ENCODE measurements at regions not wholly inside any gene's neighbourhood (a gene's known extent, or its start where the extent isn't known, plus 50 kb on each side); places are given as distances from the start of the nearest gene placed in this dataset.

- peak; percentile 61 for DNase-seq
- Histone ChIP-seq H3K9me3 (no peaks in the 10 kb centered on the region), H3K4me3 (no peak overlapping the region), H3K27me3 (no peaks in the 10 kb centered on the region), H3K36me3 (no peaks in the 10 kb centered on the region)
These were observed 293.7 kb downstream of the ARPP21 start for GRCh38 chr3:35932995-35933394.

GRCh38 chr3:35936571-35936970, 297.2 kb downstream of the ARPP21 start:
- no peaks in the 10 kb centered on the region for H3K36me3 ChIP-seq
- no peaks in the 10 kb centered on the region for H3K9me3 ChIP-seq
- no peak for DNase-seq
- no peaks in the 10 kb centered on the region for H3K27me3 ChIP-seq
- H3K4me3 ChIP-seq, result no peak overlapping the region

GRCh38 chr3:35944926-35945710, 305.8 kb downstream of the ARPP21 start:
- no peaks in the 10 kb centered on the region for H3K9me3 ChIP-seq
- H3K27me3 ChIP-seq, result no peaks in the 10 kb centered on the region
- H3K36me3 ChIP-seq, result no peaks in the 10 kb centered on the region
- H3K4me3 ChIP-seq, result no peak overlapping the region
- DNase-seq, result no peak

GRCh38 chr3:35946121-35946853, 307.0 kb downstream of the ARPP21 start:
- Histone ChIP-seq H3K36me3 (no peaks in the 10 kb centered on the region), H3K4me3 (no peak overlapping the region), H3K27me3 (no peaks in the 10 kb centered on the region), H3K9me3 (no peaks in the 10 kb centered on the region)
- DNase-seq, result no peak

- H3K36me3 ChIP-seq, result no peaks in the 10 kb centered on the region
- no peak for DNase-seq
- H3K9me3 ChIP-seq, result no peaks in the 10 kb centered on the region
- H3K27me3 ChIP-seq, result no peaks in the 10 kb centered on the region
- H3K4me3 ChIP-seq, result no peak overlapping the region
These were observed 307.7 kb downstream of the ARPP21 start for GRCh38 chr3:35946854-35947515.

- H3K9me3 ChIP-seq, result no peaks in the 10 kb centered on the region
- DNase-seq, result no peak
- no peak overlapping the region for H3K4me3 ChIP-seq
- no peaks in the 10 kb centered on the region for H3K36me3 ChIP-seq
- H3K27me3 ChIP-seq, result no peaks in the 10 kb centered on the region
These were observed 310.7 kb downstream of the ARPP21 start for GRCh38 chr3:35950021-35950420.

- no peaks in the 10 kb centered on the region for H3K36me3 ChIP-seq
- H3K9me3 ChIP-seq, result peaks cover 2% of the 10 kb centered on the region
- DNase-seq, result no peak
- no peak overlapping the region for H3K4me3 ChIP-seq
- no peaks in the 10 kb centered on the region for H3K27me3 ChIP-seq
These were observed 315.1 kb downstream of the ARPP21 start for GRCh38 chr3:35954413-35954812.

- Histone ChIP-seq H3K27me3 (no peaks in the 10 kb centered on the region), H3K9me3 (no peaks in the 10 kb centered on the region)
- no peak for DNase-seq
These were observed 326.6 kb downstream of the ARPP21 start for GRCh38 chr3:35965908-35966307.

GRCh38 chr3:35966629-35967464, 327.5 kb downstream of the ARPP21 start:
- DNase-seq, result no peak
- Histone ChIP-seq H3K4me3 (no peak overlapping the region), H3K9me3 (no peaks in the 10 kb centered on the region), H3K36me3 (no peaks in the 10 kb centered on the region), H3K27me3 (no peaks in the 10 kb centered on the region)

More at GRCh38 chr3:35965908-35966307, 326.6 kb downstream of the ARPP21 start:
- no peak overlapping the region for H3K4me3 ChIP-seq
- H3K36me3 ChIP-seq, result no peaks in the 10 kb centered on the region

GRCh38 chr3:35968043-35968622, 328.8 kb downstream of the ARPP21 start:
- DNase-seq, result no peak
- Histone ChIP-seq H3K27me3 (no peaks in the 10 kb centered on the region), H3K36me3 (no peaks in the 10 kb centered on the region), H3K9me3 (no peaks in the 10 kb centered on the region), H3K4me3 (no peak overlapping the region)

- no peaks in the 10 kb centered on the region for H3K9me3 ChIP-seq
- H3K36me3 ChIP-seq, result no peaks in the 10 kb centered on the region
- no peak for DNase-seq
- H3K27me3 ChIP-seq, result no peaks in the 10 kb centered on the region
- no peak overlapping the region for H3K4me3 ChIP-seq
These were observed 330.1 kb downstream of the ARPP21 start for GRCh38 chr3:35969406-35969805.

- Histone ChIP-seq H3K27me3 (no peaks in the 10 kb centered on the region), H3K36me3 (no peaks in the 10 kb centered on the region), H3K4me3 (no peak overlapping the region), H3K9me3 (no peaks in the 10 kb centered on the region)
- no peak for DNase-seq
These were observed 331.5 kb downstream of the ARPP21 start for GRCh38 chr3:35970793-35971192.

- Histone ChIP-seq H3K4me3 (no peak overlapping the region), H3K36me3 (no peaks in the 10 kb centered on the region)
- DNase-seq, result no peak
These were observed 332.4 kb downstream of the ARPP21 start for GRCh38 chr3:35971686-35972085.

GRCh38 chr3:35974872-35975271, 335.5 kb downstream of the ARPP21 start:
- no peak for DNase-seq
- H3K4me3 ChIP-seq, result no peak overlapping the region
- no peaks in the 10 kb centered on the region for H3K36me3 ChIP-seq
- H3K9me3 ChIP-seq, result no peaks in the 10 kb centered on the region
- no peaks in the 10 kb centered on the region for H3K27me3 ChIP-seq

More at GRCh38 chr3:35971686-35972085, 332.4 kb downstream of the ARPP21 start:
- Histone ChIP-seq H3K9me3 (no peaks in the 10 kb centered on the region), H3K27me3 (no peaks in the 10 kb centered on the region)

- no peak for DNase-seq
- no peaks in the 10 kb centered on the region for H3K9me3 ChIP-seq
- no peaks in the 10 kb centered on the region for H3K36me3 ChIP-seq
- H3K27me3 ChIP-seq, result no peaks in the 10 kb centered on the region; the same call in 1 of the 2 replicates
- H3K4me3 ChIP-seq, result no peak overlapping the region
These were observed 346.8 kb downstream of the ARPP21 start for GRCh38 chr3:35986161-35986560.

- no peaks in the 10 kb centered on the region for H3K9me3 ChIP-seq
- DNase-seq, result no peak
- no peaks in the 10 kb centered on the region; the same call in 1 of the 2 replicates for H3K27me3 ChIP-seq
- H3K36me3 ChIP-seq, result no peaks in the 10 kb centered on the region
- no peak overlapping the region for H3K4me3 ChIP-seq
These were observed 348.1 kb downstream of the ARPP21 start for GRCh38 chr3:35987386-35987785.
